ENCODE measurements at regions not wholly inside any gene's neighbourhood (a gene's known extent, or its start where the extent isn't known, plus 50 kb on each side); places are given as distances from the start of the nearest gene placed in this dataset.

DNA sequence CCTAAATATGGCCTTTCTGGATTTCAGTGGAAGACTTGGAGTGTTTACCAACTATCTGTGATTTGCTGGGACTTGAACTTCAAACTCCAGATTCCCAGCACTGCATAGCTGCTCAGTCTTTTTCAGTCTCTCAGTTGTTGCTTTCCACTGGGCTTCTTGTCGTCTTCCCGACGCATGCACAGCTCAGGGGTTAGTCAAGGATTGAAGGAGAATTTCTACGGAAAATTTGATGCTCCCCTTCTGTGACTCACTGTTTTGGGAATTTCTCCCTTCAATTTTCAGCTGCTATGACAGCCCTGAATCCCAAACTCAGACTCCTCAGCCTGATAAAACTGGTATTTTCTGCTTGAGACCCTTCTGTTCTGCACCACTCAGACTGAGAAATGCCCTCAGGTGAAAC is 91.7 kb downstream of the CYP26A1 start:
- Histone ChIP-seq H3K4me1 (ENCODE audit: control insufficient read depth in 4 of 4, insufficient read depth in 4 of 4, low read length in 3 of 4) (peaks cover 3 to 18% (median 7%) of the 10 kb centered on the region in 4 donors), H3K27ac (ENCODE audit: low read depth in 1 of 2, low read length in 2 of 2) (no peak overlapping the region), H3K9me3 (ENCODE audit: control insufficient read depth in 4 of 4, low read length in 3 of 4) (no peaks in the 10 kb centered on the region), H3K36me3 (ENCODE audit: control insufficient read depth in 4 of 4, insufficient read depth in 3 of 4, low read depth in 1 of 4, low read length in 3 of 4) (no peaks in the 10 kb centered on the region), H3K4me3 (ENCODE audit: low read depth in 1 of 3, low read length in 3 of 3) (no peak overlapping the region), H3K9ac (ENCODE audit: low read depth in 1 of 2, low read length in 2 of 2) (no peak overlapping the region), H3K27me3 (ENCODE audit: control insufficient read depth in 4 of 4, insufficient read depth in 4 of 4, low read length in 3 of 4) (no peaks in the 10 kb centered on the region)
- WGBS = 95% methylated on average over 4 of the region's 4 CpGs
- no peak for DNase-seq (ENCODE audit: low spot score)
- TF ChIP-seq EGR1 (IDR thresholded peaks at IDR 0.05; ENCODE audit: low read depth in 2 of 2) (no peak), RAD21 (IDR thresholded peaks at IDR 0.05) (no peak), HNF4G (IDR thresholded peaks at IDR 0.05) (no peak), JUND (IDR thresholded peaks at IDR 0.05) (no peak), FOXA1 (IDR thresholded peaks at IDR 0.05) (no peak), SP1 (IDR thresholded peaks at IDR 0.05) (no peak), YY1 (IDR thresholded peaks at IDR 0.05) (no peak), TAF1 (conservative IDR thresholded peaks at IDR 0.05) (no peak), GABPA (IDR thresholded peaks at IDR 0.05 in 1 of 2, conservative IDR thresholded peaks at IDR 0.05 in 1 of 2) (no peak)
- TF ChIP-seq, protein P1, sequence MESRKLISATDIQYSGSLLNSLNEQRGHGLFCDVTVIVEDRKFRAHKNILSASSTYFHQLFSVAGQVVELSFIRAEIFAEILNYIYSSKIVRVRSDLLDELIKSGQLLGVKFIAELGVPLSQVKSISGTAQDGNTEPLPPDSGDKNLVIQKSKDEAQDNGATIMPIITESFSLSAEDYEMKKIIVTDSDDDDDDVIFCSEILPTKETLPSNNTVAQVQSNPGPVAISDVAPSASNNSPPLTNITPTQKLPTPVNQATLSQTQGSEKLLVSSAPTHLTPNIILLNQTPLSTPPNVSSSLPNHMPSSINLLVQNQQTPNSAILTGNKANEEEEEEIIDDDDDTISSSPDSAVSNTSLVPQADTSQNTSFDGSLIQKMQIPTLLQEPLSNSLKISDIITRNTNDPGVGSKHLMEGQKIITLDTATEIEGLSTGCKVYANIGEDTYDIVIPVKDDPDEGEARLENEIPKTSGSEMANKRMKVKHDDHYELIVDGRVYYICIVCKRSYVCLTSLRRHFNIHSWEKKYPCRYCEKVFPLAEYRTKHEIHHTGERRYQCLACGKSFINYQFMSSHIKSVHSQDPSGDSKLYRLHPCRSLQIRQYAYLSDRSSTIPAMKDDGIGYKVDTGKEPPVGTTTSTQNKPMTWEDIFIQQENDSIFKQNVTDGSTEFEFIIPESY (IDR thresholded peaks at IDR 0.05) = no peak
- TF ChIP-seq, protein P2, sequence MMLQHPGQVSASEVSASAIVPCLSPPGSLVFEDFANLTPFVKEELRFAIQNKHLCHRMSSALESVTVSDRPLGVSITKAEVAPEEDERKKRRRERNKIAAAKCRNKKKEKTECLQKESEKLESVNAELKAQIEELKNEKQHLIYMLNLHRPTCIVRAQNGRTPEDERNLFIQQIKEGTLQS (IDR thresholded peaks at IDR 0.05) = no peak
- TF ChIP-seq, protein P3, sequence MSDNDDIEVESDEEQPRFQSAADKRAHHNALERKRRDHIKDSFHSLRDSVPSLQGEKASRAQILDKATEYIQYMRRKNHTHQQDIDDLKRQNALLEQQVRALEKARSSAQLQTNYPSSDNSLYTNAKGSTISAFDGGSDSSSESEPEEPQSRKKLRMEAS (IDR thresholded peaks at IDR 0.05) = no peak
- TF ChIP-seq, protein P4, sequence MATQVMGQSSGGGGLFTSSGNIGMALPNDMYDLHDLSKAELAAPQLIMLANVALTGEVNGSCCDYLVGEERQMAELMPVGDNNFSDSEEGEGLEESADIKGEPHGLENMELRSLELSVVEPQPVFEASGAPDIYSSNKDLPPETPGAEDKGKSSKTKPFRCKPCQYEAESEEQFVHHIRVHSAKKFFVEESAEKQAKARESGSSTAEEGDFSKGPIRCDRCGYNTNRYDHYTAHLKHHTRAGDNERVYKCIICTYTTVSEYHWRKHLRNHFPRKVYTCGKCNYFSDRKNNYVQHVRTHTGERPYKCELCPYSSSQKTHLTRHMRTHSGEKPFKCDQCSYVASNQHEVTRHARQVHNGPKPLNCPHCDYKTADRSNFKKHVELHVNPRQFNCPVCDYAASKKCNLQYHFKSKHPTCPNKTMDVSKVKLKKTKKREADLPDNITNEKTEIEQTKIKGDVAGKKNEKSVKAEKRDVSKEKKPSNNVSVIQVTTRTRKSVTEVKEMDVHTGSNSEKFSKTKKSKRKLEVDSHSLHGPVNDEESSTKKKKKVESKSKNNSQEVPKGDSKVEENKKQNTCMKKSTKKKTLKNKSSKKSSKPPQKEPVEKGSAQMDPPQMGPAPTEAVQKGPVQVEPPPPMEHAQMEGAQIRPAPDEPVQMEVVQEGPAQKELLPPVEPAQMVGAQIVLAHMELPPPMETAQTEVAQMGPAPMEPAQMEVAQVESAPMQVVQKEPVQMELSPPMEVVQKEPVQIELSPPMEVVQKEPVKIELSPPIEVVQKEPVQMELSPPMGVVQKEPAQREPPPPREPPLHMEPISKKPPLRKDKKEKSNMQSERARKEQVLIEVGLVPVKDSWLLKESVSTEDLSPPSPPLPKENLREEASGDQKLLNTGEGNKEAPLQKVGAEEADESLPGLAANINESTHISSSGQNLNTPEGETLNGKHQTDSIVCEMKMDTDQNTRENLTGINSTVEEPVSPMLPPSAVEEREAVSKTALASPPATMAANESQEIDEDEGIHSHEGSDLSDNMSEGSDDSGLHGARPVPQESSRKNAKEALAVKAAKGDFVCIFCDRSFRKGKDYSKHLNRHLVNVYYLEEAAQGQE (IDR thresholded peaks at IDR 0.05) = no peak

DNA sequence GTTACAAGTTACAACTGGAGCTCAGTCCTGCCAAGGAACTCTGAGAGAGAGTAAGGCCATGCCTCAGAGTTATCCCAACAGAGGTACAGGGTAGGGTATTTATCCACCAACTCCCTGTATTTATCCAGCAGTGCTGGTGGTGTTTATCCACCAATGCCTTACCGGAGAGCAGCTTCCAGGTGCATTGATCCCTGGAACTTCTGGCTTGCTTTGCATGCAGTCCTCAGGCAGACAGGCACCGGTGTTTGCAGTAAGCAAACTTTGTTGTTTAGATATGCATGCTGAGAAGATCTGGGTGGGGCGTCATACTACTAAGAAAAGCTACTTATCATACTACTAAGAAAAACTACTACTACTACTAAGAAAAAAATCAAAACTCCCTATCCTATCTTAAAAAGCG is 92.4 kb downstream of the CYP26A1 start:
- H3K27ac ChIP-seq (ENCODE audit: low read depth in 1 of 2, low read length in 2 of 2) = no peak overlapping the region
- 30% methylated on average over 4 of the region's 4 CpGs for WGBS
- no peak for DNase-seq (ENCODE audit: low spot score)
- TF ChIP-seq JUND (IDR thresholded peaks at IDR 0.05) (peak in 1 of 2 donors; percentile 38), YY1 (IDR thresholded peaks at IDR 0.05) (no peak), FOXA1 (IDR thresholded peaks at IDR 0.05) (no peak), FOXA2 (IDR thresholded peaks at IDR 0.05) (peak; percentile 57), GABPA (IDR thresholded peaks at IDR 0.05 in 1 of 2, conservative IDR thresholded peaks at IDR 0.05 in 1 of 2) (no peak), HNF4G (IDR thresholded peaks at IDR 0.05) (peak; percentile 23), EGR1 (IDR thresholded peaks at IDR 0.05; ENCODE audit: low read depth in 2 of 2) (no peak), SP1 (IDR thresholded peaks at IDR 0.05) (peak; percentile 65), NR2F2 (IDR thresholded peaks at IDR 0.05) (no peak), RXRA (IDR thresholded peaks at IDR 0.05) (peak; percentile 87 to 92), HNF4A (conservative IDR thresholded peaks at IDR 0.05) (peak; percentile 61 to 71), TAF1 (conservative IDR thresholded peaks at IDR 0.05) (no peak)
- TF ChIP-seq, protein P1 (IDR thresholded peaks at IDR 0.05) = peak; percentile 42
- TF ChIP-seq, protein P5, sequence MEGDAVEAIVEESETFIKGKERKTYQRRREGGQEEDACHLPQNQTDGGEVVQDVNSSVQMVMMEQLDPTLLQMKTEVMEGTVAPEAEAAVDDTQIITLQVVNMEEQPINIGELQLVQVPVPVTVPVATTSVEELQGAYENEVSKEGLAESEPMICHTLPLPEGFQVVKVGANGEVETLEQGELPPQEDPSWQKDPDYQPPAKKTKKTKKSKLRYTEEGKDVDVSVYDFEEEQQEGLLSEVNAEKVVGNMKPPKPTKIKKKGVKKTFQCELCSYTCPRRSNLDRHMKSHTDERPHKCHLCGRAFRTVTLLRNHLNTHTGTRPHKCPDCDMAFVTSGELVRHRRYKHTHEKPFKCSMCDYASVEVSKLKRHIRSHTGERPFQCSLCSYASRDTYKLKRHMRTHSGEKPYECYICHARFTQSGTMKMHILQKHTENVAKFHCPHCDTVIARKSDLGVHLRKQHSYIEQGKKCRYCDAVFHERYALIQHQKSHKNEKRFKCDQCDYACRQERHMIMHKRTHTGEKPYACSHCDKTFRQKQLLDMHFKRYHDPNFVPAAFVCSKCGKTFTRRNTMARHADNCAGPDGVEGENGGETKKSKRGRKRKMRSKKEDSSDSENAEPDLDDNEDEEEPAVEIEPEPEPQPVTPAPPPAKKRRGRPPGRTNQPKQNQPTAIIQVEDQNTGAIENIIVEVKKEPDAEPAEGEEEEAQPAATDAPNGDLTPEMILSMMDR (IDR thresholded peaks at IDR 0.05; ENCODE audit: low read depth, low read length, missing input control) = no peak
- TF ChIP-seq, protein P2 (IDR thresholded peaks at IDR 0.05) = no peak
- TF ChIP-seq, protein P3 (IDR thresholded peaks at IDR 0.05) = peak; percentile 20

More for the DNA sequence above, 92.4 kb downstream of the CYP26A1 start:
- Histone ChIP-seq H3K27me3 (ENCODE audit: control insufficient read depth in 4 of 4, insufficient read depth in 4 of 4, low read length in 3 of 4) (no peaks in the 10 kb centered on the region), H3K9ac (ENCODE audit: low read depth in 1 of 2, low read length in 2 of 2) (no peak overlapping the region), H3K4me1 (ENCODE audit: control insufficient read depth in 4 of 4, insufficient read depth in 4 of 4, low read length in 3 of 4) (peaks cover 3 to 18% (median 7%) of the 10 kb centered on the region in 4 donors), H3K36me3 (ENCODE audit: control insufficient read depth in 4 of 4, insufficient read depth in 3 of 4, low read depth in 1 of 4, low read length in 3 of 4) (no peaks in the 10 kb centered on the region), H3K4me3 (ENCODE audit: low read depth in 1 of 3, low read length in 3 of 3) (no peak overlapping the region), H3K9me3 (ENCODE audit: control insufficient read depth in 4 of 4, low read length in 3 of 4) (no peaks in the 10 kb centered on the region)

Measured in liver (tissue), 8 donors.